ENCODE measurements at regions not wholly inside any gene's neighbourhood (a gene's known extent, or its start where the extent isn't known, plus 50 kb on each side); places are given as distances from the start of the nearest gene placed in this dataset.

DNA sequence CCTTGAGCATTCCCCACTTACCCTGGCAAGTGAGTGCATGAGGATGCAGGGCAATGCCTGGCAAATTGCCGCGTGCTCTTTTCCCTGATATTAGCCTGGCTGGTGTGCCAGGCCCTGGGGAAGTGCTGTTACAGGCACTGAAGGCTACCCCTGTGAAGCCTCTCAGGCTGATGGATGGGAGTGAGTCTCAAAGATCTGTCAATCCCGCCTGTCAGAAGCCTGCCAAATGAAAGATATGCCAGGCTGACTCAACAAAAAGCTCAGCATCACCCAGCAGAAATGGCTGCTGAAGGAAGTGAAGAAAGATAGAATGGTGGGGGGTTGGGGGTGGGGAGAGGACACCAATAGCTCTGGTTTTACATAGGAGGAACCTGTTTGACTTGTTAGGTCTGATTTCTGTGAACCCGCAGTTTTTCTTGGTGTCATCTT is 112.1 kb downstream of the LACC1 start:
- no peak for DNase-seq (ENCODE audit: low spot score)
- no peaks in the 10 kb centered on the region for H3K27me3 Mint-ChIP-seq (ENCODE audit: low read depth)
- no peaks in the 10 kb centered on the region for H3K4me1 Mint-ChIP-seq (ENCODE audit: low read depth)
- H3K9me3 Mint-ChIP-seq, result peaks cover 10% of the 10 kb centered on the region
- H3K27ac Mint-ChIP-seq, result no peak overlapping the region
- H3K4me3 Mint-ChIP-seq, result no peak overlapping the region
- no peaks in the 10 kb centered on the region for H3K36me3 Mint-ChIP-seq (ENCODE audit: low read depth)

DNA sequence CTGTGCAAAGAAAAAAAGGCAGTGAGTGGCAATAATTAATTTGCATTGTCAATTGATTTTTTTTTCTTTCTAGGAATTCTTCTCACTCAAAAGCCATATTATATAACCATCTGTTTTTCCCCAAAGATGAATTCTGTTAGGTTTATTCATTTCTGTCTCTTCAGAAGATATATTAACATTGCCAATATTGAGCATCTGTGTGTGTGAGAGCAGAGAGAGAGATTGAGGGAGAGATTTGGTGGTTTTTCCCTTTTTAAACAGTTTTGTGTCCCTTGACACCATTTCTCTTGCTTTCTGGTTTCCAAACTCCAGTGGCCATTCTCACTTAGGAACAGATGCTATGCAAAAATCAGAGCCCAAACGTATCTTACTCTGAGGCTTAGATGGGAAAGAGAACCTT is 112.5 kb downstream of the LACC1 start:
- Mint-ChIP-seq H3K27ac (no peak overlapping the region), H3K36me3 (ENCODE audit: low read depth) (no peaks in the 10 kb centered on the region), H3K4me3 (no peak overlapping the region), H3K27me3 (ENCODE audit: low read depth) (no peaks in the 10 kb centered on the region), H3K4me1 (ENCODE audit: low read depth) (no peaks in the 10 kb centered on the region), H3K9me3 (peaks cover 10% of the 10 kb centered on the region)
- no peak for DNase-seq (ENCODE audit: low spot score)

DNA sequence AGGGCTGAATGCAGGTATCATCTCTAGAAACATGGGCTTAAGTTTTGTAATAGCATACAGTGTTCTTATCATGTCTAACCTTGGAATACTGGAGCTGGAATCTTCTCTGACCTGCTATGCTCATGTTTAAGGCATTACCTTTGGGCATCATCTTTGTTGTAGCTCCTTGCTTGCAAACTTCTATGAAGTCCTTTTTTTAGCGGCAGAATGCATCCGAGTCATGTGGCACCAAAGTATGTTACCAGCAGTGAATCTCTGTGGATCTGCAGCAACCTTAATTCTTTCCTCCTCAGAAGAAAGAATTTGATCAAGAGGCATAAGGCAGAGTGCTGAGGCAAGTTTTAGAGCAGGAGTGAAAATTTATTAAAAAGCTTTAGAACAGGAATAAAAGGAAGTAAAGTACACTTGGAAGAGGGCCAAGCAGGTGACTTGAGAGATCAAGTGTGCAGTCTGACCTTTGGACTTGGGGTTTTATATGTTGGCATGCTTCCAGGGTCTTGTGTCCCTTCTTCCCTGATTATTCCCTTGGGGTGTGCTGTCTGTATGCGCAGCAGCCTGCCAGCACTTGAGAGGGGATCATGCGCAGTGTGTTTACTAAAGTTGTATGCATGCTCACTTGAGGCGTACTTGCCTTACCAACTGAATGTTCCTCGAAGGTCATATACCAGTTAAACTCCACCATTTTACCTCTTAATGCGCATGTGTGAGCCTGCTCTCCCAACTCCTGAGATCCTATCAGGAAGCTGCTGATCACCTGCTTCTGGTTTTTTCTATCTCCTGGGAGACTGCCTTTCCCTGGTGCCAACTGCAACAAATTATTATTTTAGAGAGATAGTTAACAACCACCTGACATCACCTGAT is 115.5 kb downstream of the LACC1 start:
- H3K4me1 Mint-ChIP-seq (ENCODE audit: low read depth), result no peaks in the 10 kb centered on the region
- H3K4me3 Mint-ChIP-seq, result no peak overlapping the region
- no peaks in the 10 kb centered on the region for H3K27me3 Mint-ChIP-seq (ENCODE audit: low read depth)
- DNase-seq (ENCODE audit: low spot score), result no peak
- H3K36me3 Mint-ChIP-seq (ENCODE audit: low read depth), result no peaks in the 10 kb centered on the region
- H3K9me3 Mint-ChIP-seq, result peaks cover 10% of the 10 kb centered on the region
- H3K27ac Mint-ChIP-seq, result no peak overlapping the region

GRCh38 chr13:43996221-43996620 is 116.5 kb downstream of the LACC1 start:
- Mint-ChIP-seq H3K9me3 (peaks cover 10% of the 10 kb centered on the region), H3K27me3 (ENCODE audit: low read depth) (no peaks in the 10 kb centered on the region), H3K36me3 (ENCODE audit: low read depth) (no peaks in the 10 kb centered on the region), H3K27ac (no peak overlapping the region), H3K4me1 (ENCODE audit: low read depth) (no peaks in the 10 kb centered on the region), H3K4me3 (no peak overlapping the region)
- DNase-seq (ENCODE audit: low spot score), result no peak

DNA sequence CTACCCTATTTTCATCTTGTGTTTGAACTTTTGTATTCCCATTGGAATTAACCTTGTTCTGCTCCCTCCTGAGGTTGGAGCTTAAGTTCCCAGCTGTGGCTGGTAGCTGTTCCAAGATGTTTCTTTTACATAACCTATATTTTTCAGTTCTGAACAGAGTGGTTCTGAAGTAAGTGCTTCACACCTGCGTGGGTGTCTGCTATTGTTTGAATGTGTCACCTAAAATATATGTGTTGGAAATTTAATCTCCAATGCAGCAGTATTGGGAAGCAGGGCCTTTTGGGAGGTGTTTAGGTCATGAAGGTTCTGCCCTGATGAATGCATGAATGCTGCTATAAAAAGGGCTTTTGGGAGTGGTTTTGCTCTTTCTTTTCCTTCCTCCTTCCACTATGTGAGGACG is 123.8 kb downstream of the LACC1 start:
- no peaks in the 10 kb centered on the region for H3K27me3 Mint-ChIP-seq (ENCODE audit: low read depth)
- no peak overlapping the region for H3K4me3 Mint-ChIP-seq
- H3K36me3 Mint-ChIP-seq (ENCODE audit: low read depth), result no peaks in the 10 kb centered on the region
- DNase-seq (ENCODE audit: low spot score), result no peak
- no peak overlapping the region for H3K27ac Mint-ChIP-seq
- peaks cover 5% of the 10 kb centered on the region for H3K9me3 Mint-ChIP-seq
- H3K4me1 Mint-ChIP-seq (ENCODE audit: low read depth), result no peaks in the 10 kb centered on the region

GRCh38 chr13:44004878-44005277 is 125.2 kb downstream of the LACC1 start:
- Mint-ChIP-seq H3K36me3 (ENCODE audit: low read depth) (no peaks in the 10 kb centered on the region), H3K9me3 (peaks cover 5% of the 10 kb centered on the region), H3K4me3 (no peak overlapping the region), H3K4me1 (ENCODE audit: low read depth) (no peaks in the 10 kb centered on the region), H3K27ac (no peak overlapping the region), H3K27me3 (ENCODE audit: low read depth) (peaks cover 8% of the 10 kb centered on the region)
- DNase-seq (ENCODE audit: low spot score), result no peak

- DNase-seq (ENCODE audit: low spot score), result no peak
- Mint-ChIP-seq H3K4me3 (no peak overlapping the region), H3K27ac (no peak overlapping the region), H3K9me3 (peaks cover 5% of the 10 kb centered on the region), H3K27me3 (ENCODE audit: low read depth) (peaks cover 8% of the 10 kb centered on the region), H3K36me3 (ENCODE audit: low read depth) (no peaks in the 10 kb centered on the region), H3K4me1 (ENCODE audit: low read depth) (no peaks in the 10 kb centered on the region)
Measured at GRCh38 chr13:44007451-44007850, 127.7 kb downstream of the LACC1 start.

DNA sequence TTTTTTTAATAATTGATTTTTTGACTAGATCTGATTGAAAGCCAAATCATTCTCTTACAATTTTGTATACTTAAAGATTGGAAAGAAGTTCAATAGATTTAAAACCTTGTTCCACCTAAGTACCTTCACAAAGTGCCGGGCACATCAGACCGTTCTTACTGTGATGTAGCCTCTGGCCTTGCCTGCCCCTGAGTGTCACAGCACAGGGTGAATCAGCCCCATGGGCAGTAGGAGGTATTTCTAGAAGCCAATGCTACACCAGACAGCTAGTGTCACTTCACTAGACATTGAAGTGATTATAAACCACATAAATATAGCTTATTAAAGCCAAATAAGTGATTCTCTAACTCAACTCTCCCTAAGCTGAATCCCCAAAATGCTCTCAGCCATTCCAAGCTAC is 131.3 kb downstream of the LACC1 start:
- H3K4me1 Mint-ChIP-seq (ENCODE audit: low read depth), result no peaks in the 10 kb centered on the region
- peaks cover 8% of the 10 kb centered on the region for H3K27me3 Mint-ChIP-seq (ENCODE audit: low read depth)
- no peaks in the 10 kb centered on the region for H3K36me3 Mint-ChIP-seq (ENCODE audit: low read depth)
- no peak for DNase-seq (ENCODE audit: low spot score)
- no peak overlapping the region for H3K27ac Mint-ChIP-seq
- peaks cover 5% of the 10 kb centered on the region for H3K9me3 Mint-ChIP-seq
- H3K4me3 Mint-ChIP-seq, result no peak overlapping the region

DNA sequence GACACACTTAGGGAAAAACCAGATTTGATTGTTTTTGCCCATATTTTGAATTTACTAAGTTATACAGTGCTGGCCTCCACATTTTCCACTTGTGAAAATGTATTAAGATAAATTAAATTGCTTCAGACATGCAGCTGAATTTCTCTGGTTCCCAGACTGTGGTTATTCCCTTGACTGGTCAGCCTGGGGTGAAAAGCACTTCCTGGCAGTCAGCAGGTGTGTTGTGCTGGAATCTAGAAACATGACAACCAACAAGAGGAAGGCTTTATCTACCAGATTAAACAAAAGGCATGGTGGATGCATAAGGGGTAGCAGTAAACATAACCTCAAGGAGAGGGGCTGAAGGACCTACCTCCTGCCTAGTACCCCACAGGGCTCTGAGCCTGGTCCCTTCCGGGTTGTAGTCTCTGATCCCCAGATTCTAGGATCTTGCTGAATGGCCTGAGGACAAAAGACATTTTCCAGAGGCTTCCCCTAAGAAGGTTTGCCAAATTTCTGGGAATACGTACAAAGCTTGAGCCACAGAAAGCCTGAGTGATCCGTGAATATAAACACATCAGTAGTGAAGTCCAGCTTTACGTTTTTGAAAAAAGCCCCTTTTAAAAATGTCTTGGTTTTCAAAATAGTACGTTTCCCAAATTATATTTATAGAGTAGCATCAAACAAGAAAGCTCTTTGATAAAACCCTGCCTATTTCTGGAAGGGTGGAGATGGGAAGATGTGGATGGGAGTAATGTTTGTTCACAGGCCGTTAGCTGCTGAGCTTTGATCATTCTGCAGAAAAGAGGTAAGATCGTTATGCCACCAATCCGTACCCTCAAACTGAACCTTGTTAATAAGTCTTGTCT is 133.4 kb downstream of the LACC1 start:
- Mint-ChIP-seq H3K27ac (no peak overlapping the region), H3K36me3 (ENCODE audit: low read depth) (no peaks in the 10 kb centered on the region), H3K27me3 (ENCODE audit: low read depth) (peaks cover 8% of the 10 kb centered on the region), H3K9me3 (no peaks in the 10 kb centered on the region), H3K4me1 (ENCODE audit: low read depth) (peaks cover 3% of the 10 kb centered on the region), H3K4me3 (no peak overlapping the region)
- DNase-seq (ENCODE audit: low spot score), result no peak

DNA sequence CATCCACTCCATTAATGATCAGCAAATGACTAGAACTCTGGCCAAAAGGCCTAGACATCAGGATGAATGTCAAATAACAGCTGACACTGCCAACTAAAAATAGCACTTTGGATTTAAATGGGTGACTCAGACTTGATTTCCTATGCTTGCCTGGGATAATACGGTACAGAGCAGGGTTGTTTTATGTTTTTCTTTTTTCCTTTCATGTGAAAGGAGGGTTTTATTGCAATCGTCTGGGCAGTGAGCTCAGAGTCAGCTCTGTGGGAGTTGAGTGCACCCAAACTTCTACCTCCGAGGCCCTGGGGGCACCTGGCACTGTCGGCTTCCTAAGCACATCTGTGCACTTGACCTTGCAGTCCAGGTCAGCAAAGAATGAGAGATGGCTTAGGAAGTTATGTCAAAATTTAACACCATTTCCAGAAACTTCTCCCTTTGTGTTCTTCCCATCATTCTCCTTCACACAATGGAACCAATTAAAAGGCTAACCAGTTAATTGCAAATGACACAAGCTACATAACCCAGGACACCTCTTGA is 134.1 kb downstream of the LACC1 start:
- Mint-ChIP-seq H3K9me3 (no peaks in the 10 kb centered on the region), H3K27ac (no peak overlapping the region), H3K4me3 (no peak overlapping the region), H3K27me3 (ENCODE audit: low read depth) (peaks cover 7% of the 10 kb centered on the region), H3K4me1 (ENCODE audit: low read depth) (peaks cover 3% of the 10 kb centered on the region), H3K36me3 (ENCODE audit: low read depth) (no peaks in the 10 kb centered on the region)
- no peak for DNase-seq (ENCODE audit: low spot score)

- no peaks in the 10 kb centered on the region for H3K36me3 Mint-ChIP-seq (ENCODE audit: low read depth)
- no peak for DNase-seq (ENCODE audit: low spot score)
- peaks cover 3% of the 10 kb centered on the region for H3K4me1 Mint-ChIP-seq (ENCODE audit: low read depth)
- H3K4me3 Mint-ChIP-seq, result no peak overlapping the region
- H3K9me3 Mint-ChIP-seq, result no peaks in the 10 kb centered on the region
- H3K27ac Mint-ChIP-seq, result no peak overlapping the region
- peaks cover under 1% of the 10 kb centered on the region for H3K27me3 Mint-ChIP-seq (ENCODE audit: low read depth)
Measured at GRCh38 chr13:44014501-44014900, 134.8 kb downstream of the LACC1 start.

DNA sequence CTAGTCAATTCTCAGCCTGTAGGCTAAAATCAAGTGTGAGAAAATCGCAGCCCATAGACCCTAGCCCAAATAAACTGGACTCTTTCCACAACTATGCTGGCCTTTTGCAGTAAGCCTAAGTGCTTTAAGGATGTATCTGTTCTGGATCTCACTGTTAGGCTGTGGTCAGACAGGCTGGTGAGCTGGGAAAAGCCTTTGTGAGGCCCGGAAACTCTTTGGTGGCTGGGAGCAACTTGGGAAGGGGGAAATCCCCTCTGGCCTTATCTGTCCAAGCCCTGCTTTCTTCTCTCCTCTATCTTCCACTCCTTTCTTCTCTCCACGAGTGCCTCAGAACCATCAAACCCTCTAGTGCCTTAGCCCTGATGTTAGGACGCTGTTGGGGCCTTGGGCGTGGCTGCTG is 135.4 kb downstream of the LACC1 start:
- no peaks in the 10 kb centered on the region for H3K9me3 Mint-ChIP-seq
- H3K27ac Mint-ChIP-seq, result no peak overlapping the region
- H3K27me3 Mint-ChIP-seq (ENCODE audit: low read depth), result no peaks in the 10 kb centered on the region
- DNase-seq (ENCODE audit: low spot score), result no peak
- peaks cover 3% of the 10 kb centered on the region for H3K4me1 Mint-ChIP-seq (ENCODE audit: low read depth)
- no peaks in the 10 kb centered on the region for H3K36me3 Mint-ChIP-seq (ENCODE audit: low read depth)
- H3K4me3 Mint-ChIP-seq, result no peak overlapping the region

DNA sequence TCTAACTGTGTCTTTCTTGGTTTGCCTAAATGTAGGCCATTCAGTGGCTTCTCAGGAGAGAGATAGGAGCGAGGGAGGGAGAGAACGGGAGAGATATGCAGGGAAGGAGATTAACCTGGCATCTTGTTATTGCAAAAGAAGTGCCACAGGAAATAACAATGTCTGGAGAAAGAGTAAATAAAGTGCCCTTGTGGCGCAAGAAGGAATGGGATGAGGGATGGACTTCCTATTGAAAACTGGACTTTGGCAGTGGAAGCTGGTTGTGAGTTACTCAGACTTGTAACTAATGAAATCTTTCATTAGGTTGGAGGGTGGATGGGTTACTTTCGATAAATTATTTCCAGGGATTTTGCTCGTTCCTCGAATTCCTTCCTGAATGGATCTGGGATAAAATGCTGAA is 136.1 kb downstream of the LACC1 start:
- Mint-ChIP-seq H3K9me3 (no peaks in the 10 kb centered on the region), H3K27me3 (ENCODE audit: low read depth) (no peaks in the 10 kb centered on the region), H3K4me1 (ENCODE audit: low read depth) (peaks cover 3% of the 10 kb centered on the region), H3K27ac (no peak overlapping the region), H3K36me3 (ENCODE audit: low read depth) (no peaks in the 10 kb centered on the region), H3K4me3 (no peak overlapping the region)
- DNase-seq (ENCODE audit: low spot score), result no peak

GRCh38 chr13:44017756-44018309 is 138.1 kb downstream of the LACC1 start:
- Mint-ChIP-seq H3K9me3 (no peaks in the 10 kb centered on the region), H3K27ac (no peak overlapping the region), H3K36me3 (ENCODE audit: low read depth) (no peaks in the 10 kb centered on the region), H3K27me3 (ENCODE audit: low read depth) (no peaks in the 10 kb centered on the region), H3K4me1 (ENCODE audit: low read depth) (peaks cover 3% of the 10 kb centered on the region), H3K4me3 (no peak overlapping the region)
- DNase-seq (ENCODE audit: low spot score), result no peak

Data from T-helper 2 cell treated with Interferon-gamma antibody and Interleukin-4, amounts not matched to agents 5 μg/mL and 100 μg/mL, for 36 hours (primary cell).